Activated CD8-positive, alpha-beta T cell treated with anti-CD3 and anti-CD28 coated beads for 36 hours (primary cell): ENCODE measurements at regions not wholly inside any gene's neighbourhood (a gene's known extent, or its start where the extent isn't known, plus 50 kb on each side); places are given as distances from the start of the nearest gene placed in this dataset.

Experiments used
- ATAC-seq: fragments of 200-7000 bp; cut with Tn5 transposase; one replicate; pipeline ENCODE4 v1.10.0; 2021; ENCODE audit warnings: mild to moderate bottlenecking, moderate library complexity
- CTCF ChIA-PET: fragments of 350-600 bp; sonication (Branson Sonifier 250); formaldehyde crosslinking; loops from one replicate; lab custom pipeline; 2021; ENCODE audit warnings: antibody characterized with exemption; lab: Charles Lee
- POLR2A ChIA-PET: fragments of 350-600 bp; sonication (Branson Sonifier 250); formaldehyde crosslinking; loops from one replicate; lab custom pipeline; 2021; ENCODE audit warnings: antibody characterized with exemption; lab: Charles Lee
- DNase-seq: peaks from one replicate; pipeline ENCODE4 v3.0.0-alpha.2; 2020
- H3K27ac Mint-ChIP-seq: one replicate; pipeline ENCODE4 v1.8.0; 2021; ENCODE audit warnings: mild to moderate bottlenecking, mixed read lengths
- H3K27me3 Mint-ChIP-seq: one replicate; pipeline ENCODE4 v1.8.0; 2021; ENCODE audit warnings: mixed read lengths
- H3K36me3 Mint-ChIP-seq: one replicate; pipeline ENCODE4 v1.8.0; 2021; ENCODE audit warnings: low read depth, mixed read lengths
- H3K4me1 Mint-ChIP-seq: one replicate; pipeline ENCODE4 v1.8.0; 2021; ENCODE audit warnings: low read depth, mixed read lengths
- H3K4me3 Mint-ChIP-seq: one replicate; pipeline ENCODE4 v1.8.0; 2021; ENCODE audit warnings: mild to moderate bottlenecking, moderate library complexity, mixed read lengths
- H3K9me3 Mint-ChIP-seq: one replicate; pipeline ENCODE4 v1.8.0; 2021; ENCODE audit warnings: mixed read lengths
- CTCF ChIP-seq: fragments of 200-600 bp; IDR thresholded peaks from one replicate; pipeline ENCODE4 v1.8.0; 2022; ENCODE audit warnings: antibody characterized with exemption, mild to moderate bottlenecking
- intact Hi-C: fragments of 100-400 bp; cut with micrococcal nuclease; formaldehyde crosslinking; loops from one replicate; pipeline ENCODE4 v1.10.0; 2022

GRCh38 chr7:50211130-50212015 lies 93.1 kb upstream of the IKZF1 start:
- Mint-ChIP-seq H3K4me3 (no peak overlapping the region), H3K36me3 (peaks cover 1% of the 10 kb centered on the region)
- POLR2A ChIA-PET: interaction anchor here (0.5 to 12.0 kb wide), 7 partner anchors 8 to 153 kb away, joined by 3 to 376 read pairs (median 4); partner anchors contain the start of gene IKZF1

GRCh38 chr7:50210706-50211115 lies 93.8 kb upstream of the IKZF1 start:
- POLR2A ChIA-PET: interaction anchor here (0.5 to 12.0 kb wide), 7 partner anchors 9 to 153 kb away, joined by 3 to 376 read pairs (median 4); partner anchors contain the start of gene IKZF1
- TF ChIP-seq CTCF: no peak
- H3K27me3 Mint-ChIP-seq: no peaks in the 10 kb centered on the region
- peaks cover 1% of the 10 kb centered on the region for H3K36me3 Mint-ChIP-seq
- CTCF ChIA-PET: interaction anchor here (0.7 to 10.5 kb wide), 6 partner anchors 17 to 208 kb away, joined by 3 to 209 read pairs (median 5); partner anchors contain the start of gene IKZF1
- H3K4me1 Mint-ChIP-seq: peaks cover 91% of the 10 kb centered on the region
- ATAC-seq: no peak
- H3K27ac Mint-ChIP-seq: peak overlapping the region; percentile 92
- H3K4me3 Mint-ChIP-seq: no peak overlapping the region
- no peak for DNase-seq
- H3K9me3 Mint-ChIP-seq: no peaks in the 10 kb centered on the region
- intact Hi-C loops: loop anchor here (2.0 kb wide), 1 partner anchor 18 kb away; no protein-coding TSS in a partner anchor

More at GRCh38 chr7:50211130-50212015, 93.1 kb upstream of the IKZF1 start:
- intact Hi-C loops: loop anchor here (2.0 kb wide), 1 partner anchor 17 kb away; no protein-coding TSS in a partner anchor
- peak overlapping the region; percentile 92 for H3K27ac Mint-ChIP-seq
- no peak for TF ChIP-seq CTCF
- peaks cover 88% of the 10 kb centered on the region for H3K4me1 Mint-ChIP-seq
- CTCF ChIA-PET: interaction anchor here (0.9 to 10.5 kb wide), 4 partner anchors 16 to 207 kb away, joined by 3 to 209 read pairs (median 36); partner anchors contain the start of gene IKZF1
- H3K9me3 Mint-ChIP-seq: no peaks in the 10 kb centered on the region
- DNase-seq (no peak), ATAC-seq (no peak)
- H3K27me3 Mint-ChIP-seq: no peaks in the 10 kb centered on the region

- no peak for TF ChIP-seq CTCF
- Mint-ChIP-seq H3K4me1 (peaks cover 94% of the 10 kb centered on the region), H3K27ac (peak overlapping the region; percentile 92), H3K9me3 (no peaks in the 10 kb centered on the region), H3K36me3 (peaks cover 1% of the 10 kb centered on the region), H3K4me3 (no peak overlapping the region), H3K27me3 (no peaks in the 10 kb centered on the region)
- peak; percentile 43 for ATAC-seq
- intact Hi-C loops: loop anchor here (2.0 to 5.0 kb wide), 3 partner anchors 19 to 208 kb away; no protein-coding TSS in a partner anchor
- ChIA-PET POLR2A (interaction anchor here (0.7 to 12.0 kb wide), 9 partner anchors 17 to 148 kb away, joined by 3 to 376 read pairs (median 4); partner anchors contain the start of gene IKZF1), CTCF (interaction anchor here (0.7 to 10.5 kb wide), 5 partner anchors 17 to 159 kb away, joined by 3 to 209 read pairs (median 4); partner anchors contain the start of gene IKZF1)
- DNase-seq: peak; percentile 75
Observed at GRCh38 chr7:50209461-50210135, 94.9 kb upstream of the IKZF1 start.

- peak; percentile 18 for ATAC-seq
- intact Hi-C loops: loop anchor here (5.0 kb wide), 2 partner anchors 144 to 209 kb away; no protein-coding TSS in a partner anchor
- peak; percentile 17 for TF ChIP-seq CTCF
- Mint-ChIP-seq H3K4me3 (peak overlapping the region; percentile 60), H3K27ac (peak overlapping the region; percentile 97), H3K9me3 (no peaks in the 10 kb centered on the region), H3K27me3 (no peaks in the 10 kb centered on the region), H3K36me3 (peaks cover 1% of the 10 kb centered on the region), H3K4me1 (peaks cover 96% of the 10 kb centered on the region)
- ChIA-PET POLR2A (interaction anchor here (1.0 to 12.0 kb wide), 9 partner anchors 18 to 229 kb away, joined by 3 to 376 read pairs (median 5); partner anchors contain the start of gene IKZF1), CTCF (interaction anchor here (1.2 to 10.5 kb wide), 4 partner anchors 92 to 160 kb away, joined by 3 to 209 read pairs (median 16); partner anchors contain the start of gene IKZF1)
- DNase-seq: peak; percentile 85
Observed at GRCh38 chr7:50208378-50208982, 96.0 kb upstream of the IKZF1 start.
